GM23338 (cell line): ENCODE measurements at regions not wholly inside any gene's neighbourhood (a gene's known extent, or its start where the extent isn't known, plus 50 kb on each side); places are given as distances from the start of the nearest gene placed in this dataset.
A peak's percentile ranks its signal among the peaks of the same experiment; 100 is the strongest.

Experiments
- ATAC-seq: fragments of 200-7000 bp; cut with Tn5 transposase; 3 replicates; pipeline ENCODE4 v1.9.1; 2020
- DNase-seq: peaks from one replicate; pipeline ENCODE4 v3.0.0-alpha.2; 2015; ENCODE audit warnings: low spot score
- H2AFZ ChIP-seq: fragments of 200-600 bp; sonication (generic); 2 replicates; pipeline ENCODE4 v1.8.0; 2016; ENCODE audit warnings: antibody characterized with exemption, mild to moderate bottlenecking, moderate library complexity
- H3F3A ChIP-seq: fragments of 200-600 bp; sonication (generic); replicated peaks from 2 replicates; pipeline ENCODE4 v1.8.0; 2017; ENCODE audit warnings: antibody characterized with exemption, mixed run types, low read depth
- H3K27ac ChIP-seq: fragments of 200-600 bp; sonication (generic); 2 replicates; pipeline ENCODE4 v1.6.1; 2016; ENCODE audit warnings: low read depth
- H3K27me3 ChIP-seq: fragments of 200-600 bp; sonication (generic); 2 replicates; pipeline ENCODE4 v1.8.0; 2016; ENCODE audit warnings: mild to moderate bottlenecking, mixed run types, moderate library complexity; ENCODE audit not compliant: insufficient read depth
- H3K36me3 ChIP-seq: fragments of 200-600 bp; sonication (generic); 2 replicates; pipeline ENCODE4 v1.8.0; 2016; ENCODE audit warnings: mild to moderate bottlenecking; ENCODE audit not compliant: insufficient read depth
- H3K4me1 ChIP-seq: fragments of 200-600 bp; sonication (generic); 2 replicates; pipeline ENCODE4 v1.8.0; 2016; ENCODE audit warnings: mild to moderate bottlenecking, moderate library complexity; ENCODE audit not compliant: insufficient read depth
- H3K4me2 ChIP-seq: fragments of 200-600 bp; sonication (generic); 2 replicates; pipeline ENCODE4 v1.7.1; 2017; ENCODE audit warnings: mixed run types
- H3K4me3 ChIP-seq: fragments of 200-600 bp; sonication (generic); 2 replicates; pipeline ENCODE4 v1.6.1; 2016; ENCODE audit warnings: mixed run types
- H3K79me2 ChIP-seq: fragments of 200-600 bp; sonication (generic); replicated peaks from 2 replicates; pipeline ENCODE4 v1.8.0; 2017; ENCODE audit warnings: mild to moderate bottlenecking; ENCODE audit not compliant: insufficient read depth
- H3K9me2 ChIP-seq: fragments of 200-600 bp; sonication (generic); 2 replicates; pipeline ENCODE4 v1.8.0; 2017; ENCODE audit not compliant: insufficient read depth
- H4K20me1 ChIP-seq: fragments of 200-600 bp; sonication (generic); replicated peaks from 2 replicates; pipeline ENCODE4 v1.8.0; 2017; ENCODE audit warnings: mild to moderate bottlenecking; ENCODE audit not compliant: insufficient read depth
- H3K27ac Mint-ChIP-seq: 2 replicates; pipeline ENCODE4 v1.8.0; 2020; ENCODE audit warnings: inconsistent platforms, mild to moderate bottlenecking, moderate library complexity, mixed read lengths
- H3K27me3 Mint-ChIP-seq: 3 replicates; pipeline ENCODE4 v1.8.0; 2022; ENCODE audit warnings: low read depth, mild to moderate bottlenecking, moderate library complexity, mixed read lengths, inconsistent platforms; ENCODE audit not compliant: insufficient read depth, poor library complexity
- H3K36me3 Mint-ChIP-seq: 3 replicates; pipeline ENCODE4 v1.8.0; 2021; ENCODE audit warnings: low read depth, mild to moderate bottlenecking, inconsistent platforms, moderate library complexity, mixed read lengths
- H3K4me1 Mint-ChIP-seq: 3 replicates; pipeline ENCODE4 v1.8.0; 2020; ENCODE audit warnings: mild to moderate bottlenecking, inconsistent platforms, mixed read lengths
- H3K4me3 Mint-ChIP-seq: 3 replicates; pipeline ENCODE4 v1.8.0; 2021; ENCODE audit warnings: moderate library complexity, mild to moderate bottlenecking, inconsistent platforms, mixed read lengths
- H3K9me3 Mint-ChIP-seq: 3 replicates; pipeline ENCODE4 v1.8.0; 2020; ENCODE audit warnings: moderate library complexity, mild to moderate bottlenecking, inconsistent platforms, mixed read lengths
- CREB1 ChIP-seq: fragments of 250-450 bp; sonication (Bioruptor Pico); IDR thresholded peaks from 2 replicates; pipeline ENCODE4 v1.5.0; 2020; ENCODE audit warnings: low read depth, mild to moderate bottlenecking, moderate library complexity
- CTCF ChIP-seq, 2 experiments: fragments of 200-600 bp in 1 of 2; sonication (generic) in 1 of 2; conservative IDR thresholded peaks; 2 replicates each; pipeline versions ENCODE4 v1.5.1 to v1.6.1; 2016 to 2017; ENCODE audit warnings: antibody characterized with exemption in 2 of 2, low read depth in 2 of 2, mild to moderate bottlenecking in 2 of 2, moderate library complexity in 1 of 2
- ETS1 ChIP-seq: IDR thresholded peaks from 2 replicates; pipeline ENCODE4 v1.6.1; 2016; ENCODE audit warnings: antibody characterized with exemption
- EZH2 ChIP-seq: fragments of 200-600 bp; sonication (generic); IDR thresholded peaks from one replicate; pipeline ENCODE4 v1.8.0; 2017; ENCODE audit warnings: antibody characterized with exemption, mild to moderate bottlenecking, low read depth; ENCODE audit not compliant: unreplicated experiment
- EZH2phosphoT487 ChIP-seq: fragments of 200-600 bp; sonication (generic); IDR thresholded peaks from one replicate; pipeline ENCODE4 v1.8.1; 2018; ENCODE audit warnings: antibody characterized with exemption; ENCODE audit not compliant: unreplicated experiment
- NANOG ChIP-seq: IDR thresholded peaks from 2 replicates; pipeline ENCODE4 v1.6.1; 2016; ENCODE audit warnings: antibody characterized with exemption, borderline replicate concordance
- STAT1 ChIP-seq: IDR thresholded peaks from one replicate; pipeline ENCODE4 v1.6.1; 2016; ENCODE audit warnings: antibody characterized with exemption; ENCODE audit not compliant: unreplicated experiment

GRCh38 chr5:164950927-164951326 lies 1445.5 kb downstream of the MAT2B start:
- Histone ChIP-seq H3K79me2 (no peaks in the 10 kb centered on the region), H3K36me3 (no peaks in the 10 kb centered on the region), H3K4me2 (no peak overlapping the region), H3F3A (no peaks in the 10 kb centered on the region), H3K4me3 (no peak overlapping the region), H3K27ac (no peak overlapping the region), H3K9me2 (no peaks in the 10 kb centered on the region), H4K20me1 (no peaks in the 10 kb centered on the region), H2AFZ (no peak overlapping the region), H3K4me1 (no peaks in the 10 kb centered on the region), H3K27me3 (no peaks in the 10 kb centered on the region)
- H3K27me3 Mint-ChIP-seq: no peaks in the 10 kb centered on the region
- no peaks in the 10 kb centered on the region for H3K36me3 Mint-ChIP-seq
- H3K9me3 Mint-ChIP-seq: no peaks in the 10 kb centered on the region
- H3K4me1 Mint-ChIP-seq: peaks cover 6% of the 10 kb centered on the region; the same call in 2 of the 3 replicates
- H3K27ac Mint-ChIP-seq: no peak overlapping the region
- TF ChIP-seq CREB1 (CRISPR knock-in tag) (no peak), ETS1 (no peak), EZH2phosphoT487 (no peak)
- DNase-seq (no peak), ATAC-seq (no peak)
- H3K4me3 Mint-ChIP-seq: no peak overlapping the region

GRCh38 chr5:164951570-164951969 lies 1446.2 kb downstream of the MAT2B start:
- H3K4me3 ChIP-seq: no peak overlapping the region
- no peaks in the 10 kb centered on the region for H3K9me3 Mint-ChIP-seq
- H3K4me1 Mint-ChIP-seq: peaks cover 6% of the 10 kb centered on the region; the same call in 2 of the 3 replicates
- H3K27me3 Mint-ChIP-seq: no peaks in the 10 kb centered on the region
- no peaks in the 10 kb centered on the region for H4K20me1 ChIP-seq
- no peak overlapping the region for H3K4me2 ChIP-seq
- no peak overlapping the region for H2AFZ ChIP-seq
- no peaks in the 10 kb centered on the region for H3K4me1 ChIP-seq
- ATAC-seq (no peak), DNase-seq (no peak)
- no peak overlapping the region for H3K4me3 Mint-ChIP-seq
- no peaks in the 10 kb centered on the region for H3K36me3 Mint-ChIP-seq
- TF ChIP-seq STAT1 (no peak), NANOG (no peak), EZH2 (no peak), EZH2phosphoT487 (no peak), CTCF (conservative IDR thresholded peaks at IDR 0.05; ENCODE audit: low read depth in 2 of 2) (no peak)
- no peak overlapping the region for H3K27ac ChIP-seq
- H3K27me3 ChIP-seq: no peaks in the 10 kb centered on the region
- H3K36me3 ChIP-seq: no peaks in the 10 kb centered on the region
- no peaks in the 10 kb centered on the region for H3F3A ChIP-seq
- H3K79me2 ChIP-seq: no peaks in the 10 kb centered on the region
- H3K27ac Mint-ChIP-seq: no peak overlapping the region
- no peaks in the 10 kb centered on the region for H3K9me2 ChIP-seq

GRCh38 chr5:164958688-164959087 lies 1453.3 kb downstream of the MAT2B start:
- no peak for ATAC-seq
- no peaks in the 10 kb centered on the region for H3F3A ChIP-seq
- H4K20me1 ChIP-seq: no peaks in the 10 kb centered on the region
- H3K27me3 ChIP-seq: no peaks in the 10 kb centered on the region
- no peaks in the 10 kb centered on the region for H3K79me2 ChIP-seq
- Mint-ChIP-seq H3K27ac (no peak overlapping the region), H3K27me3 (no peaks in the 10 kb centered on the region), H3K4me3 (no peak overlapping the region), H3K36me3 (no peaks in the 10 kb centered on the region), H3K9me3 (no peaks in the 10 kb centered on the region; the same call in 2 of the 3 replicates), H3K4me1 (no peaks in the 10 kb centered on the region)
- H3K9me2 ChIP-seq: no peaks in the 10 kb centered on the region
- peak in 1 of 2 experiments; percentile 29; a peak in 2 of 4 replicates for TF ChIP-seq CTCF (conservative IDR thresholded peaks at IDR 0.05; ENCODE audit: low read depth in 2 of 2)
- TF ChIP-seq NANOG: no peak
- no peak overlapping the region for H3K4me2 ChIP-seq
- H2AFZ ChIP-seq: no peak overlapping the region
- DNase-seq: no peak
- H3K4me1 ChIP-seq: no peaks in the 10 kb centered on the region
- H3K27ac ChIP-seq: no peak overlapping the region
- no peaks in the 10 kb centered on the region for H3K36me3 ChIP-seq
- H3K4me3 ChIP-seq: no peak overlapping the region
